Middle frontal gyrus (tissue), 1 donor: ENCODE measurements at regions not wholly inside any gene's neighbourhood (a gene's known extent, or its start where the extent isn't known, plus 50 kb on each side); places are given as distances from the start of the nearest gene placed in this dataset.

Source experiments
- DNase-seq: peaks from one replicate; pipeline ENCODE4 v3.0.0-alpha.2; 2015; ENCODE audit warnings: low spot score; ENCODE audit errors: extremely low spot score

- DNase-seq: no peak
Observed at GRCh38 chr2:128564551-128564950, 245.9 kb upstream of the HS6ST1 start.

- DNase-seq: no peak
Observed at GRCh38 chr2:128565441-128565840, 246.8 kb upstream of the HS6ST1 start.

- no peak for DNase-seq
Observed at GRCh38 chr2:128566671-128567070, 248.0 kb upstream of the HS6ST1 start.

- DNase-seq: no peak
Observed at GRCh38 chr2:128568106-128568505, 249.4 kb upstream of the HS6ST1 start.

- DNase-seq: no peak
Observed at GRCh38 chr2:128573116-128573515, 254.4 kb upstream of the HS6ST1 start.

- DNase-seq: no peak
Observed at GRCh38 chr2:128573531-128573930, 254.9 kb upstream of the HS6ST1 start.

- no peak for DNase-seq
Observed at GRCh38 chr2:128577141-128577930, 258.7 kb upstream of the HS6ST1 start.

- DNase-seq: no peak
Observed at GRCh38 chr2:128578406-128579390, 260.0 kb upstream of the HS6ST1 start.

GRCh38 chr2:128579825-128580224 is 261.2 kb upstream of the HS6ST1 start:
- no peak for DNase-seq

- DNase-seq: no peak
Observed at GRCh38 chr2:128580988-128581848, 262.6 kb upstream of the HS6ST1 start.

- DNase-seq: no peak
Observed at GRCh38 chr2:128581849-128582244, 263.2 kb upstream of the HS6ST1 start.

- no peak for DNase-seq
Observed at GRCh38 chr2:128584296-128584890, 265.7 kb upstream of the HS6ST1 start.

GRCh38 chr2:128585706-128586105 is 267.0 kb upstream of the HS6ST1 start:
- no peak for DNase-seq

- no peak for DNase-seq
Observed at GRCh38 chr2:128589681-128590080, 271.0 kb upstream of the HS6ST1 start.

GRCh38 chr2:128590309-128591021 is 271.8 kb upstream of the HS6ST1 start:
- DNase-seq: no peak

GRCh38 chr2:128591022-128591860 is 272.6 kb upstream of the HS6ST1 start:
- no peak for DNase-seq

GRCh38 chr2:128591861-128592822 is 273.5 kb upstream of the HS6ST1 start:
- peak; percentile 12 for DNase-seq

GRCh38 chr2:128593518-128593878 is 274.8 kb upstream of the HS6ST1 start:
- no peak for DNase-seq
